ENCODE measurements at regions not wholly inside any gene's neighbourhood (a gene's known extent, or its start where the extent isn't known, plus 50 kb on each side); places are given as distances from the start of the nearest gene placed in this dataset.

GRCh38 chr6:146915671-146916127, 288.5 kb upstream of the STXBP5 start:
- TF ChIP-seq PBX3 (IDR thresholded peaks at IDR 0.05; ENCODE audit: insufficient replicate concordance, low read depth, low read length) (no peak), EZH2 (IDR thresholded peaks at IDR 0.05; ENCODE audit: borderline replicate concordance, control insufficient read depth, low read depth, low read length) (no peak), TBL1XR1 (IDR thresholded peaks at IDR 0.05; ENCODE audit: low read depth, low read length) (no peak), MYB (IDR thresholded peaks at IDR 0.05; ENCODE audit: borderline replicate concordance, low read depth, low read length) (no peak), NR2C1 (IDR thresholded peaks at IDR 0.05) (no peak), TAF1 (IDR thresholded peaks at IDR 0.05; ENCODE audit: borderline replicate concordance, low read depth, low read length) (no peak)
- TF ChIP-seq, protein P1, sequence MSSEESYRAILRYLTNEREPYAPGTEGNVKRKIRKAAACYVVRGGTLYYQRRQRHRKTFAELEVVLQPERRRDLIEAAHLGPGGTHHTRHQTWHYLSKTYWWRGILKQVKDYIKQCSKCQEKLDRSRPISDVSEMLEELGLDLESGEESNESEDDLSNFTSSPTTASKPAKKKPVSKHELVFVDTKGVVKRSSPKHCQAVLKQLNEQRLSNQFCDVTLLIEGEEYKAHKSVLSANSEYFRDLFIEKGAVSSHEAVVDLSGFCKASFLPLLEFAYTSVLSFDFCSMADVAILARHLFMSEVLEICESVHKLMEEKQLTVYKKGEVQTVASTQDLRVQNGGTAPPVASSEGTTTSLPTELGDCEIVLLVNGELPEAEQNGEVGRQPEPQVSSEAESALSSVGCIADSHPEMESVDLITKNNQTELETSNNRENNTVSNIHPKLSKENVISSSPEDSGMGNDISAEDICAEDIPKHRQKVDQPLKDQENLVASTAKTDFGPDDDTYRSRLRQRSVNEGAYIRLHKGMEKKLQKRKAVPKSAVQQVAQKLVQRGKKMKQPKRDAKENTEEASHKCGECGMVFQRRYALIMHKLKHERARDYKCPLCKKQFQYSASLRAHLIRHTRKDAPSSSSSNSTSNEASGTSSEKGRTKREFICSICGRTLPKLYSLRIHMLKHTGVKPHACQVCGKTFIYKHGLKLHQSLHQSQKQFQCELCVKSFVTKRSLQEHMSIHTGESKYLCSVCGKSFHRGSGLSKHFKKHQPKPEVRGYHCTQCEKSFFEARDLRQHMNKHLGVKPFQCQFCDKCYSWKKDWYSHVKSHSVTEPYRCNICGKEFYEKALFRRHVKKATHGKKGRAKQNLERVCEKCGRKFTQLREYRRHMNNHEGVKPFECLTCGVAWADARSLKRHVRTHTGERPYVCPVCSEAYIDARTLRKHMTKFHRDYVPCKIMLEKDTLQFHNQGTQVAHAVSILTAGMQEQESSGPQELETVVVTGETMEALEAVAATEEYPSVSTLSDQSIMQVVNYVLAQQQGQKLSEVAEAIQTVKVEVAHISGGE (CRISPR knock-in tag; IDR thresholded peaks at IDR 0.05): no peak
- TF ChIP-seq, protein P2, sequence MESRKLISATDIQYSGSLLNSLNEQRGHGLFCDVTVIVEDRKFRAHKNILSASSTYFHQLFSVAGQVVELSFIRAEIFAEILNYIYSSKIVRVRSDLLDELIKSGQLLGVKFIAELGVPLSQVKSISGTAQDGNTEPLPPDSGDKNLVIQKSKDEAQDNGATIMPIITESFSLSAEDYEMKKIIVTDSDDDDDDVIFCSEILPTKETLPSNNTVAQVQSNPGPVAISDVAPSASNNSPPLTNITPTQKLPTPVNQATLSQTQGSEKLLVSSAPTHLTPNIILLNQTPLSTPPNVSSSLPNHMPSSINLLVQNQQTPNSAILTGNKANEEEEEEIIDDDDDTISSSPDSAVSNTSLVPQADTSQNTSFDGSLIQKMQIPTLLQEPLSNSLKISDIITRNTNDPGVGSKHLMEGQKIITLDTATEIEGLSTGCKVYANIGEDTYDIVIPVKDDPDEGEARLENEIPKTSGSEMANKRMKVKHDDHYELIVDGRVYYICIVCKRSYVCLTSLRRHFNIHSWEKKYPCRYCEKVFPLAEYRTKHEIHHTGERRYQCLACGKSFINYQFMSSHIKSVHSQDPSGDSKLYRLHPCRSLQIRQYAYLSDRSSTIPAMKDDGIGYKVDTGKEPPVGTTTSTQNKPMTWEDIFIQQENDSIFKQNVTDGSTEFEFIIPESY (IDR thresholded peaks at IDR 0.05): no peak
- Histone ChIP-seq H3K27ac (ENCODE audit: control insufficient read depth, insufficient read depth) (no peak overlapping the region), H3K79me2 (ENCODE audit: control insufficient read depth, insufficient read depth, low read length) (no peaks in the 10 kb centered on the region), H3K9ac (ENCODE audit: control insufficient read depth, insufficient read depth, low read length) (no peak overlapping the region), H2AFZ (ENCODE audit: control insufficient read depth, low read depth, low read length) (no peak overlapping the region), H3K4me2 (ENCODE audit: control insufficient read depth, insufficient read depth) (no peak overlapping the region), H3K4me3 (no peak overlapping the region), H3K27me3 (replicated peaks in 1 of 2; ENCODE audit: control insufficient read depth in 2 of 2, insufficient read depth in 2 of 2, low read length in 1 of 2) (no peaks in the 10 kb centered on the region), H4K20me1 (ENCODE audit: control insufficient read depth, insufficient read depth) (no peaks in the 10 kb centered on the region), H3K9me3 (replicated peaks; ENCODE audit: control insufficient read depth, insufficient read depth, low read length) (no peaks in the 10 kb centered on the region), H3K36me3 (ENCODE audit: control insufficient read depth in 2 of 2, insufficient read depth in 2 of 2, low read length in 1 of 2) (no peaks in the 10 kb centered on the region), H3K4me1 (ENCODE audit: control insufficient read depth, insufficient read depth, low read length) (no peaks in the 10 kb centered on the region)
- no TSS peak for BruUV-seq (replicated peaks)
- CTCF ChIA-PET: no interaction called here
- FAIRE-seq (no peak), ATAC-seq (no peak), DNase-seq (ENCODE audit: low read depth, low spot score) (no peak)
- intact Hi-C loops (cut with micrococcal nuclease; ENCODE audit: unreplicated experiment): no loop called here
- in situ Hi-C loops (cut with MboI): no loop called here
- SMC1A ChIA-PET (ENCODE audit: uncharacterized antibody, unreplicated experiment): no interaction called here
- RAD21 ChIA-PET (ENCODE audit: unreplicated experiment): no interaction called here
- POLR2A ChIA-PET: no interaction called here

Measured in GM12878 (cell line).